Stomach (tissue), 8 donors: ENCODE measurements at regions not wholly inside any gene's neighbourhood (a gene's known extent, or its start where the extent isn't known, plus 50 kb on each side); places are given as distances from the start of the nearest gene placed in this dataset.

Source experiments
- DNase-seq, 2 donors: peaks; one replicate each; pipeline versions ENCODE4 v3.0.0 to v3.0.0-alpha.2; 2013 to 2019
- H3K27ac ChIP-seq, 5 donors: fragments of 200-600 bp in 4 of 5; sonication (generic) in 4 of 5; one replicate each; pipeline ENCODE4 v1.5.1; 2013 to 2019; ENCODE audit warnings: mild to moderate bottlenecking in 1 of 5, moderate library complexity in 1 of 5
- H3K27me3 ChIP-seq, 3 donors: fragments of 200-600 bp; sonication (generic); one replicate each; pipeline ENCODE4 v1.5.1; 2017 to 2019; ENCODE audit warnings: mixed run types in 1 of 3
- H3K36me3 ChIP-seq, 4 donors: fragments of 200-600 bp; sonication (generic); 1 replicate in 3 of 4; 2 replicates in 1 of 4; pipeline ENCODE4 v1.5.1; 2016 to 2019
- H3K4me1 ChIP-seq, 4 donors: fragments of 200-600 bp; sonication (generic); one replicate each; pipeline ENCODE4 v1.5.1; 2016 to 2019
- H3K4me3 ChIP-seq, 4 donors: fragments of 200-600 bp; sonication (generic) in 3 of 4; one replicate each; pipeline ENCODE4 v1.5.1; 2016 to 2019; ENCODE audit warnings: mild to moderate bottlenecking in 1 of 4
- H3K9me3 ChIP-seq, 4 donors: fragments of 200-600 bp; sonication (generic); one replicate each; pipeline ENCODE4 v1.5.1; 2016 to 2019
- CTCF ChIP-seq, 7 experiments: fragments of 450-650 bp in 4 of 7; fragments of 200-600 bp in 3 of 7; sonication (generic) in 3 of 7; IDR thresholded peaks; one replicate each; pipeline ENCODE4 v1.5.1; 2016 to 2019; ENCODE audit warnings: antibody characterized with exemption in 7 of 7, control low read depth in 2 of 7, mild to moderate bottlenecking in 1 of 7
- EP300 ChIP-seq: sonication (generic); formaldehyde crosslinking; IDR thresholded peaks from one replicate; pipeline ENCODE4 v1.6.1; 2017; ENCODE audit warnings: antibody characterized with exemption
- POLR2A ChIP-seq, 4 donors: fragments of 450-650 bp; IDR thresholded peaks; one replicate each; pipeline ENCODE4 v1.6.1; 2016; ENCODE audit warnings: antibody characterized with exemption in 4 of 4, control low read depth in 2 of 4, mild to moderate bottlenecking in 1 of 4, moderate library complexity in 1 of 4
- POLR2AphosphoS5 ChIP-seq, 3 donors: sonication (generic); formaldehyde crosslinking; IDR thresholded peaks; one replicate each; pipeline ENCODE4 v1.6.1; 2016; ENCODE audit warnings: antibody characterized with exemption in 3 of 3
- WGBS, 5 donors: extraction: QIAGEN DNeasy Blood & Tissue Kit in 3 of 5; methylation state at CpG; one replicate each; pipeline versions ENCODE4 v1.1.5 to v1.1.7; 2013 to 2018; 5-methylcytosine and 5-hydroxymethylcytosine counted together
- intact Hi-C: fragments of 100-400 bp; cut with DNase I; formaldehyde crosslinking; loops from one replicate; pipeline ENCODE4 v1.15.1; 2023; ENCODE audit warnings: low total_unique reads
- donor health status: healthy with polysubstance abuse.
- donor health status: Bipolar disorder and iron deficiency.
- donor health status: healthy.

- 78 to 84% (median 80%) methylated on average over 2 of the region's 2 CpGs for WGBS, 5 donors
- Histone ChIP-seq H3K27me3 (no peaks in the 10 kb centered on the region), H3K4me1 (peaks cover 0 to 16% (median 3%) of the 10 kb centered on the region in 4 donors), H3K36me3 (no peaks in the 10 kb centered on the region), H3K9me3 (no peaks in the 10 kb centered on the region), H3K4me3 (no peak overlapping the region), H3K27ac (no peak overlapping the region)
- no peak for TF ChIP-seq POLR2AphosphoS5 (IDR thresholded peaks at IDR 0.05)
- no peak for TF ChIP-seq CTCF (IDR thresholded peaks at IDR 0.05)
- no peak for TF ChIP-seq EP300
- no peak for TF ChIP-seq POLR2A (IDR thresholded peaks at IDR 0.05)
- intact Hi-C loops: no loop called here
- no peak for DNase-seq
Measured at GRCh38 chr7:18302097-18302496, 193.5 kb upstream of the HDAC9 start.

GRCh38 chr7:18305866-18306265 lies 189.7 kb upstream of the HDAC9 start:
- Histone ChIP-seq H3K4me3 (no peak overlapping the region), H3K4me1 (peaks cover 0 to 21% (median 3%) of the 10 kb centered on the region in 4 donors), H3K9me3 (no peaks in the 10 kb centered on the region), H3K27ac (no peak overlapping the region), H3K36me3 (no peaks in the 10 kb centered on the region), H3K27me3 (no peaks in the 10 kb centered on the region)
- DNase-seq: no peak
- 33 to 54% (median 39%) methylated on average over 3 of the region's 3 CpGs for WGBS, 5 donors
- TF ChIP-seq CTCF (IDR thresholded peaks at IDR 0.05): no peak
- TF ChIP-seq EP300: no peak
- no peak for TF ChIP-seq POLR2AphosphoS5 (IDR thresholded peaks at IDR 0.05)
- TF ChIP-seq POLR2A (IDR thresholded peaks at IDR 0.05): no peak
- intact Hi-C loops: no loop called here

GRCh38 chr7:18306696-18307095 lies 188.9 kb upstream of the HDAC9 start:
- Histone ChIP-seq H3K27me3 (no peaks in the 10 kb centered on the region), H3K9me3 (no peaks in the 10 kb centered on the region), H3K4me1 (peaks cover 0 to 21% (median 3%) of the 10 kb centered on the region in 4 donors), H3K36me3 (no peaks in the 10 kb centered on the region), H3K4me3 (no peak overlapping the region), H3K27ac (no peak overlapping the region)
- TF ChIP-seq POLR2A (IDR thresholded peaks at IDR 0.05) (no peak), EP300 (no peak), POLR2AphosphoS5 (IDR thresholded peaks at IDR 0.05) (no peak), CTCF (IDR thresholded peaks at IDR 0.05) (no peak)
- intact Hi-C loops: no loop called here
- WGBS, 5 donors: 78 to 88% (median 86%) methylated on average over 2 of the region's 2 CpGs
- no peak for DNase-seq

- DNase-seq: no peak
- Histone ChIP-seq H3K4me3 (no peak overlapping the region), H3K36me3 (no peaks in the 10 kb centered on the region), H3K4me1 (peaks cover 0 to 21% (median 3%) of the 10 kb centered on the region in 4 donors), H3K27ac (no peak overlapping the region), H3K27me3 (no peaks in the 10 kb centered on the region), H3K9me3 (no peaks in the 10 kb centered on the region)
- TF ChIP-seq POLR2A (IDR thresholded peaks at IDR 0.05) (no peak), EP300 (no peak), POLR2AphosphoS5 (IDR thresholded peaks at IDR 0.05) (no peak), CTCF (IDR thresholded peaks at IDR 0.05) (no peak)
- intact Hi-C loops: no loop called here
- 37 to 55% (median 44%) methylated on average over 5 of the region's 5 CpGs for WGBS, 5 donors
Measured at GRCh38 chr7:18308938-18309337, 186.6 kb upstream of the HDAC9 start.
